Breast epithelium (tissue), 3 donors: ENCODE measurements at regions not wholly inside any gene's neighbourhood (a gene's known extent, or its start where the extent isn't known, plus 50 kb on each side); places are given as distances from the start of the nearest gene placed in this dataset.

Experiments used
- POLR2A ChIP-seq: fragments of 450-650 bp; IDR thresholded peaks from one replicate; pipeline ENCODE4 v1.6.1; 2016; ENCODE audit warnings: antibody characterized with exemption, mild to moderate bottlenecking, moderate library complexity
- TF ChIP-seq, protein P1 (sequence below), 3 donors: fragments of 450-650 bp; IDR thresholded peaks; one replicate each; pipeline ENCODE4 v1.5.1; 2016 to 2017; ENCODE audit warnings: antibody characterized with exemption in 3 of 3, mild to moderate bottlenecking in 3 of 3, moderate library complexity in 3 of 3

DNA sequence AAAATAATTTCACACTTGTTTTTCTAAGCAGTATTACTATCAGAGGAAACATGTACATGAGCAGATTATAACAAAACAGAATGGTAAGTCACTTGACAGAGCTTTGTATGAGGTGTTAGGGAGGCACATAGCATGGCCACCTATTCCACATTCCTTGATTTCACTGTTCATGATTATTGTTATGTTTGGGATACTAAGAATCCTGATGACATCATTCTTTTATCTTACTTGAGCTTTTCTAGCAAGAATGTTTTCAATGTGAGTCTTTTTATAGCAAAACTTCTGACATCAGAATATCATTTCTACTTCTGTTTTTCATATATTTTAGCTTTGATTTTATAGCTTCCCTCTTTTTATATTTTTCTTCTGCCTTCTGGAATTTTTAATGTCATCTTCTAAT is 208.2 kb downstream of the DMRTA1 start:
- TF ChIP-seq POLR2A, result no peak
- TF ChIP-seq, protein P1, sequence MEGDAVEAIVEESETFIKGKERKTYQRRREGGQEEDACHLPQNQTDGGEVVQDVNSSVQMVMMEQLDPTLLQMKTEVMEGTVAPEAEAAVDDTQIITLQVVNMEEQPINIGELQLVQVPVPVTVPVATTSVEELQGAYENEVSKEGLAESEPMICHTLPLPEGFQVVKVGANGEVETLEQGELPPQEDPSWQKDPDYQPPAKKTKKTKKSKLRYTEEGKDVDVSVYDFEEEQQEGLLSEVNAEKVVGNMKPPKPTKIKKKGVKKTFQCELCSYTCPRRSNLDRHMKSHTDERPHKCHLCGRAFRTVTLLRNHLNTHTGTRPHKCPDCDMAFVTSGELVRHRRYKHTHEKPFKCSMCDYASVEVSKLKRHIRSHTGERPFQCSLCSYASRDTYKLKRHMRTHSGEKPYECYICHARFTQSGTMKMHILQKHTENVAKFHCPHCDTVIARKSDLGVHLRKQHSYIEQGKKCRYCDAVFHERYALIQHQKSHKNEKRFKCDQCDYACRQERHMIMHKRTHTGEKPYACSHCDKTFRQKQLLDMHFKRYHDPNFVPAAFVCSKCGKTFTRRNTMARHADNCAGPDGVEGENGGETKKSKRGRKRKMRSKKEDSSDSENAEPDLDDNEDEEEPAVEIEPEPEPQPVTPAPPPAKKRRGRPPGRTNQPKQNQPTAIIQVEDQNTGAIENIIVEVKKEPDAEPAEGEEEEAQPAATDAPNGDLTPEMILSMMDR (IDR thresholded peaks at IDR 0.05), result no peak
